ENCODE measurements at regions not wholly inside any gene's neighbourhood (a gene's known extent, or its start where the extent isn't known, plus 50 kb on each side); places are given as distances from the start of the nearest gene placed in this dataset.

- H3K4me3 ChIP-seq (replicated peaks in 1 of 3; ENCODE audit: insufficient read depth in 1 of 3, low read depth in 1 of 3, low read length in 3 of 3) = no peak overlapping the region
- ChIA-PET POLR2A (no interaction called here), CTCF (no interaction called here)
- H3K9me1 ChIP-seq (replicated peaks; ENCODE audit: control insufficient read depth, extremely low read depth, insufficient read depth, low read length) = no peaks in the 10 kb centered on the region
- H3K27me3 ChIP-seq (ENCODE audit: control insufficient read depth in 2 of 2, insufficient read depth in 2 of 2, low read length in 2 of 2) = no peaks in the 10 kb centered on the region
- no peak overlapping the region for H3K27ac ChIP-seq (ENCODE audit: insufficient read depth, low read depth, low read length)
- H3K9me3 ChIP-seq (replicated peaks; ENCODE audit: control insufficient read depth, insufficient read depth, low read length) = no peaks in the 10 kb centered on the region
- H3K4me2 ChIP-seq (ENCODE audit: insufficient read depth, low read length) = no peak overlapping the region
- H3K36me3 ChIP-seq (ENCODE audit: control insufficient read depth in 2 of 2, extremely low read depth in 1 of 2, insufficient read depth in 2 of 2, low read length in 2 of 2) = no peaks in the 10 kb centered on the region
- FAIRE-seq (no peak), DNase-seq (ENCODE audit: low read depth, low spot score) (no peak)
- H3K79me2 ChIP-seq (ENCODE audit: control insufficient read depth, insufficient read depth, low read length) = no peaks in the 10 kb centered on the region
- no peak overlapping the region for H3K9ac ChIP-seq (replicated peaks; ENCODE audit: extremely low read depth, insufficient read depth, low read length)
- dilution Hi-C loops (cut with MboI; ENCODE audit: extremely low pct_ligation_motif_present, low sequenced_read_pairs) (no loop called here), intact Hi-C loops (cut with micrococcal nuclease) (no loop called here)
- no peaks in the 10 kb centered on the region for H3K4me1 ChIP-seq (ENCODE audit: control insufficient read depth, extremely low read depth, insufficient read depth, low read length)
- BruUV-seq (replicated peaks) = no TSS peak
- no peaks in the 10 kb centered on the region for H4K20me1 ChIP-seq (replicated peaks; ENCODE audit: control insufficient read depth, extremely low read depth, insufficient read depth, low read length)
- H2AFZ ChIP-seq (ENCODE audit: low read depth, low read length) = no peak overlapping the region
- TF ChIP-seq POLR2AphosphoS5 (IDR thresholded peaks at IDR 0.05; ENCODE audit: insufficient read depth, low read depth, low read length) = no peak
- TF ChIP-seq MAX (IDR thresholded peaks at IDR 0.05; ENCODE audit: insufficient read depth, insufficient read length) = no peak
- TF ChIP-seq GATA2 (IDR thresholded peaks at IDR 0.05; ENCODE audit: insufficient read depth, insufficient read length, low read depth, low read length) = no peak
- TF ChIP-seq POLR2A (IDR thresholded peaks at IDR 0.05; ENCODE audit: low read depth, low read length) = no peak
- TF ChIP-seq MYC (IDR thresholded peaks at IDR 0.05; ENCODE audit: low read depth, low read length) = no peak
- TF ChIP-seq, protein P1, sequence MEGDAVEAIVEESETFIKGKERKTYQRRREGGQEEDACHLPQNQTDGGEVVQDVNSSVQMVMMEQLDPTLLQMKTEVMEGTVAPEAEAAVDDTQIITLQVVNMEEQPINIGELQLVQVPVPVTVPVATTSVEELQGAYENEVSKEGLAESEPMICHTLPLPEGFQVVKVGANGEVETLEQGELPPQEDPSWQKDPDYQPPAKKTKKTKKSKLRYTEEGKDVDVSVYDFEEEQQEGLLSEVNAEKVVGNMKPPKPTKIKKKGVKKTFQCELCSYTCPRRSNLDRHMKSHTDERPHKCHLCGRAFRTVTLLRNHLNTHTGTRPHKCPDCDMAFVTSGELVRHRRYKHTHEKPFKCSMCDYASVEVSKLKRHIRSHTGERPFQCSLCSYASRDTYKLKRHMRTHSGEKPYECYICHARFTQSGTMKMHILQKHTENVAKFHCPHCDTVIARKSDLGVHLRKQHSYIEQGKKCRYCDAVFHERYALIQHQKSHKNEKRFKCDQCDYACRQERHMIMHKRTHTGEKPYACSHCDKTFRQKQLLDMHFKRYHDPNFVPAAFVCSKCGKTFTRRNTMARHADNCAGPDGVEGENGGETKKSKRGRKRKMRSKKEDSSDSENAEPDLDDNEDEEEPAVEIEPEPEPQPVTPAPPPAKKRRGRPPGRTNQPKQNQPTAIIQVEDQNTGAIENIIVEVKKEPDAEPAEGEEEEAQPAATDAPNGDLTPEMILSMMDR (IDR thresholded peaks at IDR 0.05; ENCODE audit: extremely low read depth in 1 of 2, insufficient read depth in 1 of 2, low read depth in 1 of 2, low read length in 2 of 2) = no peak
These were observed 1977.1 kb upstream of the CDH9 start for GRCh38 chr5:29015523-29015922.

DNA sequence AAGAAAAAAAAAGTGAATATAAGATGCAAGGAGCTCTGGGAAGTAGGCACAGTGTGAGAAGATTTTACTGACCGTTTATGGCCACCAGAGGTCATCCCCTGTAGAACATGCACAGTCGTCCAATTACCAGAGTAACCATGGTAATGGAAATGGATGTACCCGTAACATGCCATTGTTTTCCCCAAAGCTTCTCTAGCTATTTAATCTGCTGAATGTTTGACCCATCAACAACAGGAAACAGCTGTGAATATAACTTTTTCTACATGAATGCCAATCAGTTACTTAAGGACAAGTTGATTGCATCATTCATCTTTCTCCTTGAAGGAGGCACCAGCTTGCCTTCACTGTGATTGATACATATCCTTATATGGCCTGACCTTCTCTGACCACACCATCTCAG, 1967.0 kb upstream of the CDH9 start:
- Histone ChIP-seq H3K4me3 (replicated peaks in 1 of 3; ENCODE audit: insufficient read depth in 1 of 3, low read depth in 1 of 3, low read length in 3 of 3) (no peak overlapping the region), H3K9ac (replicated peaks; ENCODE audit: extremely low read depth, insufficient read depth, low read length) (no peak overlapping the region), H3K4me2 (ENCODE audit: insufficient read depth, low read length) (no peak overlapping the region), H3K27me3 (ENCODE audit: control insufficient read depth in 2 of 2, insufficient read depth in 2 of 2, low read length in 2 of 2) (no peaks in the 10 kb centered on the region), H4K20me1 (replicated peaks; ENCODE audit: control insufficient read depth, extremely low read depth, insufficient read depth, low read length) (no peaks in the 10 kb centered on the region), H3K9me1 (replicated peaks; ENCODE audit: control insufficient read depth, extremely low read depth, insufficient read depth, low read length) (no peaks in the 10 kb centered on the region), H3K9me3 (replicated peaks; ENCODE audit: control insufficient read depth, insufficient read depth, low read length) (peaks cover 3% of the 10 kb centered on the region), H3K27ac (ENCODE audit: insufficient read depth, low read depth, low read length) (no peak overlapping the region), H3K4me1 (ENCODE audit: control insufficient read depth, extremely low read depth, insufficient read depth, low read length) (no peaks in the 10 kb centered on the region), H3K36me3 (ENCODE audit: control insufficient read depth in 2 of 2, extremely low read depth in 1 of 2, insufficient read depth in 2 of 2, low read length in 2 of 2) (no peaks in the 10 kb centered on the region), H2AFZ (ENCODE audit: low read depth, low read length) (no peak overlapping the region), H3K79me2 (ENCODE audit: control insufficient read depth, insufficient read depth, low read length) (no peaks in the 10 kb centered on the region)
- dilution Hi-C loops (cut with MboI; ENCODE audit: extremely low pct_ligation_motif_present, low sequenced_read_pairs) (no loop called here), intact Hi-C loops (cut with micrococcal nuclease) (no loop called here)
- TF ChIP-seq EZH2 (IDR thresholded peaks at IDR 0.05; ENCODE audit: borderline replicate concordance, low read depth, low read length, severe bottlenecking) = no peak
- TF ChIP-seq GATA2 (IDR thresholded peaks at IDR 0.05; ENCODE audit: insufficient read depth, insufficient read length, low read depth, low read length) = no peak
- no peak for TF ChIP-seq FOS (IDR thresholded peaks at IDR 0.05; ENCODE audit: borderline replicate concordance, insufficient read depth, low read length)
- TF ChIP-seq MAX (IDR thresholded peaks at IDR 0.05; ENCODE audit: insufficient read depth, insufficient read length) = no peak
- TF ChIP-seq POLR2AphosphoS5 (IDR thresholded peaks at IDR 0.05; ENCODE audit: insufficient read depth, low read depth, low read length) = no peak
- no peak for TF ChIP-seq MYC (IDR thresholded peaks at IDR 0.05; ENCODE audit: low read depth, low read length)
- TF ChIP-seq JUN (IDR thresholded peaks at IDR 0.05; ENCODE audit: borderline replicate concordance, insufficient read depth, insufficient read length, low read depth) = no peak
- TF ChIP-seq, protein P1 (IDR thresholded peaks at IDR 0.05; ENCODE audit: extremely low read depth in 1 of 2, insufficient read depth in 1 of 2, low read depth in 1 of 2, low read length in 2 of 2) = no peak
- no peak for TF ChIP-seq POLR2A (IDR thresholded peaks at IDR 0.05; ENCODE audit: low read depth, low read length)
- FAIRE-seq = no peak
- no TSS peak for BruUV-seq (replicated peaks)
- ChIA-PET CTCF (no interaction called here), POLR2A (no interaction called here)
- DNase-seq (ENCODE audit: low read depth, low spot score) = no peak

Measured in endothelial cell of umbilical vein (primary cell).